Endothelial cell of umbilical vein (primary cell): ENCODE measurements at regions not wholly inside any gene's neighbourhood (a gene's known extent, or its start where the extent isn't known, plus 50 kb on each side); places are given as distances from the start of the nearest gene placed in this dataset.

ENCODE experiments used
- BruUV-seq: library from RNA; stranded (reverse); fragments of 400-500 nt; replicated peaks from 2 replicates; lab custom pipeline; 2021; lab: Mats Ljungman, UMichigan
- CTCF ChIA-PET: fragments of 300-600, 350-600 bp; sonication (Branson Sonifier 250); formaldehyde crosslinking; loops from one replicate; lab custom pipeline; 2021; ENCODE audit warnings: antibody characterized with exemption, inconsistent platforms; lab: Charles Lee
- POLR2A ChIA-PET: fragments of 300-600, 350-600 bp; sonication (Branson Sonifier 250); formaldehyde crosslinking; loops from one replicate; lab custom pipeline; 2021; ENCODE audit warnings: antibody characterized with exemption, inconsistent platforms; lab: Charles Lee
- DNase-seq: peaks from one replicate; pipeline ENCODE4 v3.0.0-alpha.2; 2011; ENCODE audit warnings: low read depth, low spot score
- FAIRE-seq: peaks from 2 replicates; lab custom pipeline; 2011; peaks lifted over from hg19 to GRCh38; lab: Jason Lieb, UNC
- H2AFZ ChIP-seq: 2 replicates; pipeline ENCODE4 v1.6.0; 2012; ENCODE audit warnings: low read depth, low read length, control low read depth, inconsistent platforms
- H3K27ac ChIP-seq: 2 replicates; pipeline ENCODE4 v1.5.1; 2011; ENCODE audit warnings: low read depth, mild to moderate bottlenecking, control low read depth, low read length, moderate library complexity; ENCODE audit not compliant: insufficient read depth
- H3K27me3 ChIP-seq, 2 experiments: 2 replicates each; pipeline versions ENCODE4 v1.6.0 to v1.6.1; 2011; ENCODE audit warnings: low read length in 2 of 2, mixed read lengths in 1 of 2; ENCODE audit not compliant: control insufficient read depth in 2 of 2, insufficient read depth in 2 of 2
- H3K36me3 ChIP-seq, 2 experiments: 2 replicates in 1 of 2; 3 replicates in 1 of 2; pipeline ENCODE4 v1.5.1; 2011; ENCODE audit warnings: low read length in 2 of 2, mild to moderate bottlenecking in 1 of 2, moderate library complexity in 1 of 2; ENCODE audit not compliant: control insufficient read depth in 2 of 2, insufficient read depth in 2 of 2; ENCODE audit errors: extremely low read depth in 1 of 2
- H3K4me1 ChIP-seq: 3 replicates; pipeline ENCODE4 v1.5.1; 2011; ENCODE audit warnings: mild to moderate bottlenecking, low read length; ENCODE audit not compliant: control insufficient read depth, insufficient read depth; ENCODE audit errors: extremely low read depth
- H3K4me2 ChIP-seq: 2 replicates; pipeline ENCODE4 v1.6.1; 2011; ENCODE audit warnings: low read length, control low read depth, mixed read lengths; ENCODE audit not compliant: insufficient read depth
- H3K4me3 ChIP-seq, 3 experiments: fragments of 200-600 bp in 1 of 3; sonication (generic), shearing (Covaris generic) in 1 of 3; replicated peaks in 1 of 3; 2 replicates each; pipeline ENCODE4 v1.5.1; 2011 to 2016; ENCODE audit warnings: control low read depth in 3 of 3, low read length in 3 of 3, mild to moderate bottlenecking in 2 of 3, inconsistent platforms in 1 of 3, low read depth in 1 of 3, moderate library complexity in 1 of 3; ENCODE audit not compliant: insufficient read depth in 1 of 3
- H3K79me2 ChIP-seq: 2 replicates; pipeline ENCODE4 v1.6.0; 2012; ENCODE audit warnings: low read length, inconsistent platforms; ENCODE audit not compliant: control insufficient read depth, insufficient read depth
- H3K9ac ChIP-seq: replicated peaks from 2 replicates; pipeline ENCODE3; 2011; ENCODE audit warnings: low read length, control low read depth; ENCODE audit not compliant: insufficient read depth; ENCODE audit errors: extremely low read depth
- H3K9me1 ChIP-seq: replicated peaks from 3 replicates; pipeline ENCODE4 v1.6.0; 2011; ENCODE audit warnings: mild to moderate bottlenecking, low read length; ENCODE audit not compliant: control insufficient read depth, insufficient read depth; ENCODE audit errors: extremely low read depth
- H3K9me3 ChIP-seq: replicated peaks from 2 replicates; pipeline ENCODE4 v1.5.1; 2012; ENCODE audit warnings: low read length, inconsistent platforms; ENCODE audit not compliant: control insufficient read depth, insufficient read depth
- H4K20me1 ChIP-seq: replicated peaks from 2 replicates; pipeline ENCODE3; 2011; ENCODE audit warnings: mild to moderate bottlenecking, low read length; ENCODE audit not compliant: control insufficient read depth, insufficient read depth; ENCODE audit errors: extremely low read depth
- CTCF ChIP-seq, 2 donors: IDR thresholded peaks; 1 replicate in 1 of 2; 2 replicates in 1 of 2; pipeline ENCODE4 v1.5.1; 2011; ENCODE audit warnings: low read length in 2 of 2, mild to moderate bottlenecking in 2 of 2, moderate library complexity in 2 of 2, control low read depth in 1 of 2, inconsistent platforms in 1 of 2, low read depth in 1 of 2; ENCODE audit not compliant: insufficient read depth in 1 of 2; ENCODE audit errors: extremely low read depth in 1 of 2
- EZH2 ChIP-seq: IDR thresholded peaks from 2 replicates; pipeline ENCODE4 v1.6.1; 2012; ENCODE audit warnings: borderline replicate concordance, low read depth, mild to moderate bottlenecking, moderate library complexity, low read length, inconsistent platforms; ENCODE audit not compliant: severe bottlenecking
- FOS ChIP-seq: IDR thresholded peaks from 2 replicates; pipeline ENCODE4 v1.6.1; 2011; ENCODE audit warnings: mild to moderate bottlenecking, low read length, moderate library complexity, borderline replicate concordance; ENCODE audit not compliant: insufficient read depth
- GATA2 ChIP-seq: IDR thresholded peaks from 2 replicates; pipeline ENCODE4 v1.7.0; 2011; ENCODE audit warnings: low read depth, mild to moderate bottlenecking, moderate library complexity, mixed read lengths, low read length; ENCODE audit not compliant: insufficient read length, insufficient read depth
- JUN ChIP-seq: IDR thresholded peaks from 2 replicates; pipeline ENCODE4 v1.6.1; 2011; ENCODE audit warnings: borderline replicate concordance, low read depth; ENCODE audit not compliant: insufficient read length, insufficient read depth
- MYC ChIP-seq: IDR thresholded peaks from one replicate; pipeline ENCODE4 v1.6.1; 2011; ENCODE audit warnings: mild to moderate bottlenecking, low read depth, low read length
- POLR2A ChIP-seq: IDR thresholded peaks from 2 replicates; pipeline ENCODE4 v1.6.1; 2012; ENCODE audit warnings: low read depth, mild to moderate bottlenecking, control low read depth, low read length
- POLR2AphosphoS5 ChIP-seq: IDR thresholded peaks from 2 replicates; pipeline ENCODE4 v1.6.1; 2012; ENCODE audit warnings: low read depth, mild to moderate bottlenecking, control low read depth, low read length, moderate library complexity; ENCODE audit not compliant: insufficient read depth
- dilution Hi-C: fragments of 300-500 bp; cut with MboI; formaldehyde crosslinking; loops from one replicate; pipeline ENCODE4 v1.15.0; 2019; ENCODE audit warnings: low sequenced_read_pairs; ENCODE audit not compliant: extremely low pct_ligation_motif_present
- intact Hi-C: fragments of 100-400 bp; cut with micrococcal nuclease; formaldehyde crosslinking; loops from one replicate; pipeline ENCODE4 v1.10.0; 2022
- TF ChIP-seq, protein P1 (sequence below): IDR thresholded peaks from 2 replicates; pipeline ENCODE4 v1.6.1; 2011; ENCODE audit not compliant: insufficient read depth, insufficient read length

DNA sequence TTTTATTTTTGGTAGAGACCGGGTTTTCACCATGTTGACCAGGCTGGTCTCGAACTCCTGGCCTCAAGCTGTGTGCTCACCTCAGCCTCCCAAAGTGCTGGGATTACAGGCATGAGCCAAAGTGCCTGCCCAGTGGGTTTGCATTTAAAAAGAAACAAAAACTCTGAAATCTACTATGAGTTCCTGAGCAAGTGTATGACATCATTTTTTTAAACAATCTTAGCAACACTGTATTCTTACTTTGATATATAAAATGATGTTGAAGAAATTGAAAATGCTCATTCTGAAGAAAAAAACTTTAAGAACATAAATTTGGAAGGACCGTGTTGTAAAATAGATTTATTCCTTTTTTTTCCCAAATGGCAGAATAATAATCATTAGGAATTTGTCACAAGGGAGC lies 1199.7 kb downstream of the DIAPH3 start:
- H2AFZ ChIP-seq: no peak overlapping the region
- POLR2A ChIA-PET: no interaction called here
- no peaks in the 10 kb centered on the region for H3K27me3 ChIP-seq
- TF ChIP-seq JUN (no peak), GATA2 (no peak), EZH2 (no peak), CTCF (IDR thresholded peaks at IDR 0.05; ENCODE audit: extremely low read depth in 1 of 2, insufficient read depth in 1 of 2, low read depth in 1 of 2, low read length in 2 of 2) (no peak), POLR2AphosphoS5 (no peak), MYC (no peak), FOS (no peak), POLR2A (no peak)
- TF ChIP-seq, protein P1, sequence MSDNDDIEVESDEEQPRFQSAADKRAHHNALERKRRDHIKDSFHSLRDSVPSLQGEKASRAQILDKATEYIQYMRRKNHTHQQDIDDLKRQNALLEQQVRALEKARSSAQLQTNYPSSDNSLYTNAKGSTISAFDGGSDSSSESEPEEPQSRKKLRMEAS: no peak
- H4K20me1 ChIP-seq: no peaks in the 10 kb centered on the region
- no peaks in the 10 kb centered on the region for H3K36me3 ChIP-seq
- DNase-seq (no peak), FAIRE-seq (no peak)
- dilution Hi-C loops (no loop called here), intact Hi-C loops (loop anchor here (5.0 kb wide), 1 partner anchor 713 kb away; no protein-coding TSS in a partner anchor)
- no peak overlapping the region for H3K9ac ChIP-seq
- no peak overlapping the region for H3K4me2 ChIP-seq
- H3K9me3 ChIP-seq: no peaks in the 10 kb centered on the region
- CTCF ChIA-PET: interaction anchor here (1.0 to 3.3 kb wide), 5 partner anchors 9 to 1340 kb away, joined by 3 to 14 read pairs (median 6); no protein-coding TSS in a partner anchor
- no peak overlapping the region for H3K27ac ChIP-seq
- H3K79me2 ChIP-seq: no peaks in the 10 kb centered on the region
- no peak overlapping the region for H3K4me3 ChIP-seq
- BruUV-seq: no TSS peak
- no peaks in the 10 kb centered on the region for H3K9me1 ChIP-seq
- no peaks in the 10 kb centered on the region for H3K4me1 ChIP-seq
